ENCODE measurements at regions not wholly inside any gene's neighbourhood (a gene's known extent, or its start where the extent isn't known, plus 50 kb on each side); places are given as distances from the start of the nearest gene placed in this dataset.

- TF ChIP-seq CTCF (IDR thresholded peaks at IDR 0.05; ENCODE audit: insufficient read depth, low read length) (no peak), POLR2AphosphoS5 (IDR thresholded peaks at IDR 0.05; ENCODE audit: low read depth) (no peak), REST (IDR thresholded peaks at IDR 0.05; ENCODE audit: insufficient replicate concordance, low read depth) (no peak), SPI1 (IDR thresholded peaks at IDR 0.05; ENCODE audit: borderline replicate concordance, low read depth) (no peak), GABPA (IDR thresholded peaks at IDR 0.05; ENCODE audit: low read depth) (no peak)
These were observed 321.4 kb upstream of the SLC8A1 start for GRCh38 chr2:40773291-40773690.

Data from HL-60 (cell line).